Hepatocyte (in vitro differentiated cells): ENCODE measurements at regions not wholly inside any gene's neighbourhood (a gene's known extent, or its start where the extent isn't known, plus 50 kb on each side); places are given as distances from the start of the nearest gene placed in this dataset.

Source experiments
- DNase-seq: peaks from one replicate; pipeline ENCODE4 v3.0.0-alpha.2; 2016; ENCODE audit warnings: low spot score
- H2AFZ ChIP-seq: fragments of 200-600 bp; sonication (generic); 2 replicates; pipeline ENCODE4 v1.6.0; 2016; ENCODE audit warnings: antibody characterized with exemption, mild to moderate bottlenecking
- H3K27ac ChIP-seq: fragments of 200-600 bp; sonication (generic); 2 replicates; pipeline ENCODE4 v1.5.1; 2016; ENCODE audit warnings: mild to moderate bottlenecking
- H3K27me3 ChIP-seq: fragments of 200-600 bp; sonication (generic); 2 replicates; pipeline ENCODE4 v1.6.1; 2016
- H3K36me3 ChIP-seq: fragments of 200-600 bp; sonication (generic); replicated peaks from 2 replicates; pipeline ENCODE4 v1.5.1; 2016; ENCODE audit warnings: low read depth; ENCODE audit not compliant: insufficient read depth
- H3K4me1 ChIP-seq: fragments of 200-600 bp; sonication (generic); 2 replicates; pipeline ENCODE4 v1.5.1; 2016; ENCODE audit warnings: mild to moderate bottlenecking, moderate library complexity; ENCODE audit not compliant: insufficient read depth
- H3K4me2 ChIP-seq: fragments of 200-600 bp; sonication (generic); 2 replicates; pipeline ENCODE4 v1.6.0; 2016
- H3K4me3 ChIP-seq: fragments of 200-600 bp; sonication (generic); 2 replicates; pipeline ENCODE4 v1.5.1; 2016; ENCODE audit warnings: mild to moderate bottlenecking
- H3K79me2 ChIP-seq: fragments of 200-600 bp; sonication (generic); 2 replicates; pipeline ENCODE4 v1.6.0; 2017; ENCODE audit warnings: mild to moderate bottlenecking
- H3K9me2 ChIP-seq: fragments of 200-600 bp; sonication (generic); replicated peaks from 2 replicates; pipeline ENCODE4 v1.6.0; 2017; ENCODE audit warnings: mild to moderate bottlenecking; ENCODE audit not compliant: insufficient read depth
- H3K9me3 ChIP-seq: fragments of 200-600 bp; sonication (generic); 2 replicates; pipeline ENCODE4 v1.5.1; 2016; ENCODE audit warnings: low read depth, mild to moderate bottlenecking
- H4K20me1 ChIP-seq: fragments of 200-600 bp; sonication (generic); 2 replicates; pipeline ENCODE4 v1.6.0; 2016; ENCODE audit warnings: mild to moderate bottlenecking; ENCODE audit not compliant: insufficient read depth, poor library complexity, severe bottlenecking
- EZH2 ChIP-seq: fragments of 200-600 bp; sonication (generic); IDR thresholded peaks from 2 replicates; pipeline ENCODE4 v1.6.1; 2016; ENCODE audit warnings: antibody characterized with exemption, mild to moderate bottlenecking, borderline replicate concordance
- EZH2phosphoT487 ChIP-seq: fragments of 200-600 bp; sonication (generic); IDR thresholded peaks from one replicate; pipeline ENCODE4 v1.6.1; 2018; ENCODE audit warnings: antibody characterized with exemption, mild to moderate bottlenecking, low read depth, moderate library complexity; ENCODE audit not compliant: unreplicated experiment, severe bottlenecking
- WGBS: methylation state at CpG from one replicate; pipeline ENCODE4 v1.1.6; 2016; ENCODE audit warnings: low lambda C conversion rate; ENCODE audit errors: missing lambda C conversion rate; 5-methylcytosine and 5-hydroxymethylcytosine counted together
- TF ChIP-seq, protein P1 (sequence below): fragments of 200-600 bp; sonication (generic); IDR thresholded peaks from 2 replicates; pipeline ENCODE4 v1.5.1; 2016; ENCODE audit warnings: antibody characterized with exemption, mild to moderate bottlenecking; ENCODE audit not compliant: poor library complexity

GRCh38 chr3:194961149-194961548 lies 275.5 kb downstream of the FAM43A start:
- H3K4me1 ChIP-seq: no peaks in the 10 kb centered on the region
- WGBS: 92% methylated on average over 11 of the region's 11 CpGs
- no peaks in the 10 kb centered on the region for H3K36me3 ChIP-seq
- H3K27me3 ChIP-seq: no peaks in the 10 kb centered on the region
- H3K4me3 ChIP-seq: no peak overlapping the region
- H2AFZ ChIP-seq: no peak overlapping the region
- H3K9me3 ChIP-seq: no peaks in the 10 kb centered on the region
- no peak overlapping the region for H3K27ac ChIP-seq
- no peaks in the 10 kb centered on the region for H4K20me1 ChIP-seq
- no peak for DNase-seq
- H3K4me2 ChIP-seq: no peak overlapping the region
- H3K9me2 ChIP-seq: no peaks in the 10 kb centered on the region
- TF ChIP-seq EZH2 (no peak), EZH2phosphoT487 (no peak)
- TF ChIP-seq, protein P1, sequence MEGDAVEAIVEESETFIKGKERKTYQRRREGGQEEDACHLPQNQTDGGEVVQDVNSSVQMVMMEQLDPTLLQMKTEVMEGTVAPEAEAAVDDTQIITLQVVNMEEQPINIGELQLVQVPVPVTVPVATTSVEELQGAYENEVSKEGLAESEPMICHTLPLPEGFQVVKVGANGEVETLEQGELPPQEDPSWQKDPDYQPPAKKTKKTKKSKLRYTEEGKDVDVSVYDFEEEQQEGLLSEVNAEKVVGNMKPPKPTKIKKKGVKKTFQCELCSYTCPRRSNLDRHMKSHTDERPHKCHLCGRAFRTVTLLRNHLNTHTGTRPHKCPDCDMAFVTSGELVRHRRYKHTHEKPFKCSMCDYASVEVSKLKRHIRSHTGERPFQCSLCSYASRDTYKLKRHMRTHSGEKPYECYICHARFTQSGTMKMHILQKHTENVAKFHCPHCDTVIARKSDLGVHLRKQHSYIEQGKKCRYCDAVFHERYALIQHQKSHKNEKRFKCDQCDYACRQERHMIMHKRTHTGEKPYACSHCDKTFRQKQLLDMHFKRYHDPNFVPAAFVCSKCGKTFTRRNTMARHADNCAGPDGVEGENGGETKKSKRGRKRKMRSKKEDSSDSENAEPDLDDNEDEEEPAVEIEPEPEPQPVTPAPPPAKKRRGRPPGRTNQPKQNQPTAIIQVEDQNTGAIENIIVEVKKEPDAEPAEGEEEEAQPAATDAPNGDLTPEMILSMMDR: no peak
- no peaks in the 10 kb centered on the region for H3K79me2 ChIP-seq

DNA sequence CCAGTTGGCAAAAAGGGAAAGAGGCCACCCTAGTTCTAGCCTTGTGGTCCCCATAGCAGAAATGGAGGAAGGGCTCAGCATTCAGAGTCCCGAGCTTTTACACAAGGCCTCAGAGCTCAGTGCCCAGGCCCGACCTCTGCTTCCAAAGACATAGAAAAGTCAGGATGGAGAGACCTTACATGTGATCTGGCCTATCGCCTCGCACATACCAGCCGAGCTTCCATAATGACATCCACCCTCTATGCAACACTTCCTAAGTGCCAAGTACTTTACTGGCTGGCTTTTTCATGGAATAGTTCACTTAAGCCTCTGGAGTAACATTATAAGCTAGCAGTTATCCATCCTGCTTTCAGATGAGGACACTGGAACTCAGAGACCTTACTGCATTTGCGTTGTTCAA lies 275.9 kb downstream of the FAM43A start:
- Histone ChIP-seq H3K9me2 (no peaks in the 10 kb centered on the region), H3K36me3 (no peaks in the 10 kb centered on the region), H3K4me3 (no peak overlapping the region), H4K20me1 (no peaks in the 10 kb centered on the region), H3K9me3 (no peaks in the 10 kb centered on the region), H3K27ac (no peak overlapping the region), H3K27me3 (no peaks in the 10 kb centered on the region), H3K4me1 (no peaks in the 10 kb centered on the region), H2AFZ (no peak overlapping the region), H3K4me2 (no peak overlapping the region), H3K79me2 (no peaks in the 10 kb centered on the region)
- DNase-seq: no peak
- TF ChIP-seq EZH2phosphoT487: no peak
- TF ChIP-seq, protein P1: no peak
- no peak for TF ChIP-seq EZH2
- WGBS: 92% methylated on average over 6 of the region's 6 CpGs

- H3K27ac ChIP-seq: no peak overlapping the region
- H3K9me3 ChIP-seq: no peaks in the 10 kb centered on the region
- no peak overlapping the region for H3K4me3 ChIP-seq
- no peaks in the 10 kb centered on the region for H3K36me3 ChIP-seq
- DNase-seq: no peak
- H2AFZ ChIP-seq: no peak overlapping the region
- H3K79me2 ChIP-seq: no peaks in the 10 kb centered on the region
- H4K20me1 ChIP-seq: no peaks in the 10 kb centered on the region
- no peaks in the 10 kb centered on the region for H3K4me1 ChIP-seq
- no peak overlapping the region for H3K4me2 ChIP-seq
- H3K9me2 ChIP-seq: no peaks in the 10 kb centered on the region
- no peak for TF ChIP-seq EZH2phosphoT487
- TF ChIP-seq, protein P1: no peak
- no peak for TF ChIP-seq EZH2
- WGBS: 80% methylated on average over 2 of the region's 2 CpGs
- H3K27me3 ChIP-seq: no peaks in the 10 kb centered on the region
These were observed 276.4 kb downstream of the FAM43A start for GRCh38 chr3:194962056-194962455.

- Histone ChIP-seq H3K4me2 (no peak overlapping the region), H3K27me3 (no peaks in the 10 kb centered on the region), H3K4me3 (no peak overlapping the region), H2AFZ (no peak overlapping the region), H3K9me2 (no peaks in the 10 kb centered on the region), H3K9me3 (no peaks in the 10 kb centered on the region), H3K36me3 (no peaks in the 10 kb centered on the region), H3K4me1 (no peaks in the 10 kb centered on the region), H3K79me2 (no peaks in the 10 kb centered on the region), H4K20me1 (no peaks in the 10 kb centered on the region), H3K27ac (no peak overlapping the region)
- 91% methylated on average over 3 of the region's 3 CpGs for WGBS
- DNase-seq: no peak
- TF ChIP-seq, protein P1: no peak
- TF ChIP-seq EZH2 (no peak), EZH2phosphoT487 (no peak)
These were observed 279.1 kb downstream of the FAM43A start for GRCh38 chr3:194964809-194965208.
